Activated naive CD4-positive, alpha-beta T cell treated with anti-CD3 and anti-CD28 coated beads, Interleukin-2, amount 50 U/mL, for 72 hours (primary cell): ENCODE measurements at regions not wholly inside any gene's neighbourhood (a gene's known extent, or its start where the extent isn't known, plus 50 kb on each side); places are given as distances from the start of the nearest gene placed in this dataset.

Experiments
- ATAC-seq, 2 donors: fragments of 150-1000 bp; cut with Tn5 transposase; 2 replicates each; pipeline ENCODE4 v1.10.0; 2021; ENCODE audit warnings: mild to moderate bottlenecking in 2 of 2, moderate library complexity in 2 of 2
- DNase-seq, 2 donors: peaks; one replicate each; pipeline ENCODE4 v3.0.0; 2021 to 2022; ENCODE audit warnings: low spot score in 2 of 2
- H3K27ac Mint-ChIP-seq, 2 donors: one replicate each; pipeline ENCODE4 v1.8.0; 2022; ENCODE audit warnings: mild to moderate bottlenecking in 2 of 2, mixed read lengths in 2 of 2
- H3K36me3 Mint-ChIP-seq, 2 donors: one replicate each; pipeline ENCODE4 v1.8.0; 2022; ENCODE audit warnings: mixed read lengths in 2 of 2
- H3K9me3 Mint-ChIP-seq, 2 donors: one replicate each; pipeline ENCODE4 v1.8.0; 2022; ENCODE audit warnings: mixed read lengths in 2 of 2

- H3K36me3 Mint-ChIP-seq, result no peaks in the 10 kb centered on the region
These were observed 192.1 kb downstream of the SETD4 start for GRCh38 chr21:35868005-35868868.

DNA sequence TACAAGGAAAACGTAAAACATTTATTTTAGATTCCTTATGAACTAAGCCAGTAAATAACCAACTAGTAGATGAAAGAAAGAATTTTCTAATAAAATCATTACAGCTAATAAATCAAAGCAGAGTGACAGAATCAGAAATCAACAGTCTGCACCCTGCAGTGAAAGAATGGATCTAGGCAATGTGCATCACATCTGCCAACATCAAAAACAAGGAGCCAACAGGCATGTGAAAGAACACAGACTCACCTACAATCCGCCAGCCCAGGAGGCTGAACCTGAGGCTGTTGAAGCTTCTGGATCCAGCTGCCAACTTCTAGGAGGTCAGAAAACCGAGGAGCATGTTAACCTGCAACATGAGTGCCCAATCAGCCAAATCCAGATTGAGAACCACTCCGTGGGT lies 196.3 kb downstream of the SETD4 start:
- ATAC-seq, result no peak
- DNase-seq, result no peak
- Mint-ChIP-seq H3K9me3 (peaks cover 3 to 4% of the 10 kb centered on the region in 2 donors), H3K27ac (no peak overlapping the region), H3K36me3 (no peaks in the 10 kb centered on the region)

More at GRCh38 chr21:35868005-35868868, 192.1 kb downstream of the SETD4 start:
- ATAC-seq (no peak), DNase-seq (no peak)
- no peak overlapping the region for H3K27ac Mint-ChIP-seq
- H3K9me3 Mint-ChIP-seq, result peaks cover 3 to 4% of the 10 kb centered on the region in 2 donors

GRCh38 chr21:35862969-35863368 lies 197.4 kb downstream of the SETD4 start:
- ATAC-seq (no peak), DNase-seq (no peak)
- Mint-ChIP-seq H3K36me3 (no peaks in the 10 kb centered on the region), H3K9me3 (no peaks in the 10 kb centered on the region), H3K27ac (no peak overlapping the region)

DNA sequence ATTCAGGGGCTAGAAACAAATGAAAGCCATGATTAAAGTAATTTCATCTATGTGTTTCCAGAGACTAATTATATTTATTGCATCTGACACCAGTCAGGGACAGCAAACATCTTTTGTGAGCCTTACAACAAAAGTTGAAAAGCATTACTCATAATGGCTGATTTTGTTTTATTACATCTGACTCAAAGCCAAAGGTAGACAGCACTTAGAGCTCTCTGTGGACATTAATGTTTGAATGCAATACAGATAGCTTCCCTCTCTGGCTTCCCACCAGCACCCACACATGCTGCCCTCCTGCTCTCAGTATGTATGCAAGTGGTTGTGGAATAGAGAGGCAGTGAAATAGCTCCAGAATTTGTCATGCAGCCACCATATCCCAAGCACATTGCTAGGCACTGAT lies 198.7 kb downstream of the SETD4 start:
- ATAC-seq (no peak), DNase-seq (no peak)
- Mint-ChIP-seq H3K27ac (no peak overlapping the region), H3K36me3 (no peaks in the 10 kb centered on the region), H3K9me3 (no peaks in the 10 kb centered on the region)

- Mint-ChIP-seq H3K36me3 (no peaks in the 10 kb centered on the region), H3K9me3 (no peaks in the 10 kb centered on the region), H3K27ac (no peak overlapping the region)
- DNase-seq, result no peak
- ATAC-seq, result no peak
These were observed 200.0 kb downstream of the SETD4 start for GRCh38 chr21:35860189-35860869.

DNA sequence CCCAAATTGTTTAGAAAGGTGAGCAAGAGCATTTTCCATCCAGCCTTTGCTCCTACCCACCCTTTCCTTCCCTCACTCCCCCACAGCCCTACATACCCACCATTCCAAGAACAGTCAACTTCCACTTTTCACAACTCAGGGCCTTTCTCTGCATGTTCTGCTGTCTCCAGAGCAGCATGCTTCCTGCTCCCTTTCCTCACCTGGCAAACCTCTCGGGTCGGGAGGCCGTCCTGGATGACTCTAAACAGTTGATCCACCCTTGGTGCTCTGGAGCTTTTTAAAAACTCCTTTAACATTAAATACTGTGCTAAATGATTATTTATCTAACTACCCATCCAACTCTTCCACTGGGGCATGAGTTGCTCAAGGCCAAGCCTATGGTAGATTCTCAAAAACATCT lies 200.6 kb downstream of the SETD4 start:
- no peak for DNase-seq
- ATAC-seq, result no peak
- no peaks in the 10 kb centered on the region for H3K9me3 Mint-ChIP-seq
- H3K27ac Mint-ChIP-seq, result no peak overlapping the region
- H3K36me3 Mint-ChIP-seq, result no peaks in the 10 kb centered on the region

DNA sequence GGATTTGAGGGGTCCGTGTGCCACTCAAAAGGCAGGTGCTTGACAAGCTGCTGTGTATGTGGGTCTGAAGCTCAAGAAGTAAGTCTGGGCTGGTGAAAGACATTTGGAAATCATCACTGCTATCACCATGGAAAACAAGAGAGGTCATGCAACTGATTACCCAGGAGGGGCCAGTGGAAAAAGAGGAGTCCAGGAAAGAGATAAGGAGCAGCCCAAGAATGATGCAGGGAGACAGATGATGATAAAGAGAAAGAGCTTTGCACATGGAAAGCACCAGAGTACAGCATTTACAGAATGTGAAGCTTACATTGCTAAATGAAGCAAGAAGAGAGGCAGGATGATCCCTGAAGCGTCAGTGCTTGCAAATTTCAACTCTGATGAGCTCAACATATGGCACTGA lies 203.2 kb downstream of the SETD4 start:
- no peak for ATAC-seq

DNA sequence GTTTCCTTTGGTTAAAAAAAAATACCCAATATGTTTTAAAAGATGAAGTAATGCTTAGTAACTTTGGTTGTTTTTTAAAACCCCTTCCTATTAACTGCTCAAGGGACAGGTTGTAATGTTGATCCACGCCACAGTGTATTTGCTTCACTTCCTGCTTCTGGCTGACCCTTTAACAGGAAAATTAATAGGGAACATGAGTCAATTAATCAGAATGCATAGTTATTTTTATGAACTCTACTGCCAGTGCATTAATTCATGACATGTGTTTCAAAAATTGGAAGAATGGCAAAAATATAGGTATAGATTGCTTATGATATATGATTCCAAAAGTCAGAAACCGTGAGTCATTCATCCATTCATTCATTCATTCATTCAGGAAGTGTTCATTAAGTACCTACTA lies 204.8 kb downstream of the SETD4 start:
- Mint-ChIP-seq H3K9me3 (no peaks in the 10 kb centered on the region), H3K27ac (no peak overlapping the region), H3K36me3 (no peaks in the 10 kb centered on the region)
- ATAC-seq (no peak), DNase-seq (no peak)

More for the DNA sequence above, 203.2 kb downstream of the SETD4 start:
- Mint-ChIP-seq H3K9me3 (no peaks in the 10 kb centered on the region), H3K36me3 (no peaks in the 10 kb centered on the region), H3K27ac (no peak overlapping the region)
- DNase-seq, result no peak

GRCh38 chr21:35854281-35854680 lies 206.0 kb downstream of the SETD4 start:
- Mint-ChIP-seq H3K27ac (no peak overlapping the region), H3K36me3 (no peaks in the 10 kb centered on the region), H3K9me3 (no peaks in the 10 kb centered on the region)
- DNase-seq (no peak), ATAC-seq (no peak)

GRCh38 chr21:35853321-35854239 lies 206.7 kb downstream of the SETD4 start:
- Mint-ChIP-seq H3K9me3 (no peaks in the 10 kb centered on the region), H3K36me3 (no peaks in the 10 kb centered on the region), H3K27ac (no peak overlapping the region)
- DNase-seq (no peak), ATAC-seq (no peak)

GRCh38 chr21:35852820-35853219 lies 207.5 kb downstream of the SETD4 start:
- H3K27ac Mint-ChIP-seq, result no peak overlapping the region
- H3K9me3 Mint-ChIP-seq, result no peaks in the 10 kb centered on the region
- DNase-seq (no peak), ATAC-seq (no peak)
- no peaks in the 10 kb centered on the region for H3K36me3 Mint-ChIP-seq

GRCh38 chr21:35850542-35851103 lies 209.7 kb downstream of the SETD4 start:
- no peak for ATAC-seq
- Mint-ChIP-seq H3K27ac (no peak overlapping the region), H3K36me3 (no peaks in the 10 kb centered on the region), H3K9me3 (no peaks in the 10 kb centered on the region)
- no peak for DNase-seq

DNA sequence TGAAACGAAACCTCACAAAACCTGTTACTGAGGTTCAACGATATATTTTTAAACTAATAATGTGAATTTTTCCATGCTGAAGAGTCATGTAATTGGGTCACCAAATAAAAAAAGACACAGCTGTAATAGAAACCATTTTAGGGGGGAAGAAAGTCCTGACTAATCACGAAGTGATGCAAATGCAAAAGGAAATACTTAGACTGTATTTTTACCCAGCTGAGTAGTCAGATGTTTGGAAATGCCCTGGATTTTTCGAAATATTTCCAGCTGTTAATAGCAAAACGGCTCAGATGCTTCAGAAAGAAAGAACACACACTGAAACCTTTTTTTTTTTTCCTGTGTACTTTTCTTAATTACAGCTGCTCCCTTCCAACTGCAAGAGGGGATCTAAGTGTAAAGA lies 210.3 kb downstream of the SETD4 start:
- DNase-seq (no peak), ATAC-seq (no peak)

DNA sequence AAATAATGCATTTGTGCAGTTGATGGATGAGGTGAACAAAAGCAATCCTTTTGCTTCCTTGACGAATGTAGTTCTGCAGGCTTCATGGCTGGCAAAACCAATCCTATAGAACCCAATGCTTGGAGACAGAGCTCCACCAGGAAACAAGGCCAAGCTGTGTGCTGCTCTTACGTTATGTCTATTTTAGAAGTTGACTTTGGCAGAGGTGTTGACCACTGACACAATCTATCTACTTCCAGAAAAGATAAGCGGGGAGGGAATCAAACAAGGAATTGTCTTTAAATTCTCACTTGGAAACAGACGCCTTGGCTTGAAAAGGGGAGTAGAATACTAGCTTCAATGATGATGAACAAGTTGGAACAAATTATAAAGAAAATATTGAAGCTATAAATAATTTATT lies 211.2 kb downstream of the SETD4 start:
- no peaks in the 10 kb centered on the region for H3K36me3 Mint-ChIP-seq
- DNase-seq (no peak), ATAC-seq (no peak)
- no peak overlapping the region for H3K27ac Mint-ChIP-seq
- no peaks in the 10 kb centered on the region for H3K9me3 Mint-ChIP-seq

More for the DNA sequence above, 210.3 kb downstream of the SETD4 start:
- H3K9me3 Mint-ChIP-seq, result no peaks in the 10 kb centered on the region
- H3K27ac Mint-ChIP-seq, result no peak overlapping the region
- H3K36me3 Mint-ChIP-seq, result no peaks in the 10 kb centered on the region

- Mint-ChIP-seq H3K36me3 (no peaks in the 10 kb centered on the region), H3K9me3 (no peaks in the 10 kb centered on the region), H3K27ac (no peak overlapping the region)
- no peak for ATAC-seq
- no peak for DNase-seq
These were observed 216.2 kb downstream of the SETD4 start for GRCh38 chr21:35843911-35844667.

- ATAC-seq (no peak), DNase-seq (no peak)
- Mint-ChIP-seq H3K36me3 (no peaks in the 10 kb centered on the region), H3K27ac (no peak overlapping the region), H3K9me3 (no peaks in the 10 kb centered on the region)
These were observed 219.4 kb downstream of the SETD4 start for GRCh38 chr21:35840949-35841348.
